ENCODE measurements at regions not wholly inside any gene's neighbourhood (a gene's known extent, or its start where the extent isn't known, plus 50 kb on each side); places are given as distances from the start of the nearest gene placed in this dataset.
"Not testable (repeated sequence)": the region's sequence is repeated elsewhere in the genome, so short reads cannot be mapped to it uniquely, and the experiment has no call there.

GRCh38 chr7:118843456-118843855, 619.0 kb downstream of the ANKRD7 start:
- in situ Hi-C loops (cut with HindIII; ENCODE audit: low pct_ligation_motif_present, low pct_unique_long_range_greater_than_20kb, low sequenced_read_pairs), result no loop called here
- no peak for DNase-seq

DNA sequence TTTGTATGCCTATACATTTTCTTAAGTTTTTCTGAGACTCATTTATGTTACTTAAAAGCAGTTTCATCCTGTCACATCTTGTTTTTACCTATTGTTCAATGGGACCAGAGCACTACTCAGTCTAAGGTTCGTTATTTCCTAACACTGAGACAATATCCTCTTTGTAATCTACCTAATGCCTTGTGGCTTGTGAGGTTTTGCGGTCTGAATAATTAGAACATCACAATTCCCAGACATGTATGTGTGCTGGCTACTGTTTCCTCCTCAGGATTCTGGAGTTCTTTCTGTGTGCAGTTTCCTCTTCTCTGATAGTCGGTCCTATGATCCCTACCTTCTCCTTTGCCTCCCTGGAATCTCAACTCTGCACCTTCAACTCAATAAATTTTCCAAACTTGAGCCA, 620.2 kb downstream of the ANKRD7 start:
- in situ Hi-C loops (cut with HindIII; ENCODE audit: low pct_ligation_motif_present, low pct_unique_long_range_greater_than_20kb, low sequenced_read_pairs), result no loop called here
- no peak for DNase-seq

- DNase-seq, result no peak
- in situ Hi-C loops (cut with HindIII; ENCODE audit: low pct_ligation_motif_present, low pct_unique_long_range_greater_than_20kb, low sequenced_read_pairs), result no loop called here
Measured at GRCh38 chr7:118845791-118846190, 621.3 kb downstream of the ANKRD7 start.

GRCh38 chr7:118846977-118847376, 622.5 kb downstream of the ANKRD7 start:
- DNase-seq, result no peak
- in situ Hi-C loops (cut with HindIII; ENCODE audit: low pct_ligation_motif_present, low pct_unique_long_range_greater_than_20kb, low sequenced_read_pairs), result no loop called here

DNA sequence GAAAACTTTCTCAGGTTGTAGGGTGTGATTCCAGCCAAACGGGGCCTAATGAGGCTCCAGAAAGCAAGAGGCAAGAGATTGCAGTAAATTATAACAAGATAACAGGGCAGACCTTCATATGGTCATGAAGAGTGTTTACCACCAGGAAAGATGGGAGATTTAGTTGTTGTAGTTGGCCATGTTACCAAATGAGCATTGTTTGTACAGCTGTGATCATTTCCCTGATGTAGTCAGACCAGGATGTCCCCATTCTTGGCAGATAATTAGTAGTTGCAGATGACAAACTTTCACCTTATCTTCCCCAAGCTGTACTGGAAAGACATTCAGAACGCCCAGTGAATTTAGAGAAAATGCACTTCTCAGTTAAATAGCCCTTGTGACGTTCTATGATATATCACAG, 630.8 kb downstream of the ANKRD7 start:
- in situ Hi-C loops (cut with HindIII; ENCODE audit: low pct_ligation_motif_present, low pct_unique_long_range_greater_than_20kb, low sequenced_read_pairs), result no loop called here
- DNase-seq, result no peak

DNA sequence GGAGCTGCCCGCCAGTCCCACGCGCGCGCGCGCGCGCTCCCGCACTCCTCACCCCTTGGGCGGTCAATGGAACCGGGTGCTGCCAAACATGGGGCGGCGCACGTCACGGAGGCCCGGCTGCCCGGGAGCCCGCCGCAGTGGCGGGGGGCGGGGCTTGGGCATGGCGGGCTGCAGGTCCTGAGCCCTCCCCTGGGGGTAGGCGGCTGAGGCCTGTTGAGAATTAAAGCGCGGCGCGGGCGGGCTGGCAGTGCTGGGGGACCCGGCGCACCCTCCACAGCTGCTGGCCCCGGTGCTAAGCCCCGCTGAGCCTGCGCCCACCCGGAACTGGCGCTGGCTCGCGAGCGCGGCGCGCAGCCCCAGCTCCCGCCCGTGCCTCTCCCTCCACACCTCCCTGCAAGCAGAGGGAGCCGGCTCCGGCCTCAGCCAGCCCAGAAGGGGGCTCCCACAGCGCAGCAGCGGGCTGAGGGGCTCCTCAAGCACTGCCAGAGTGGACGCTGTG, 634.2 kb downstream of the ANKRD7 start:
- in situ Hi-C loops (cut with HindIII; ENCODE audit: low pct_ligation_motif_present, low pct_unique_long_range_greater_than_20kb, low sequenced_read_pairs), result no loop called here
- no peak for DNase-seq

- DNase-seq, result no peak
- in situ Hi-C loops (cut with HindIII; ENCODE audit: low pct_ligation_motif_present, low pct_unique_long_range_greater_than_20kb, low sequenced_read_pairs), result no loop called here
Measured at GRCh38 chr7:118861581-118861980, 637.1 kb downstream of the ANKRD7 start.

DNA sequence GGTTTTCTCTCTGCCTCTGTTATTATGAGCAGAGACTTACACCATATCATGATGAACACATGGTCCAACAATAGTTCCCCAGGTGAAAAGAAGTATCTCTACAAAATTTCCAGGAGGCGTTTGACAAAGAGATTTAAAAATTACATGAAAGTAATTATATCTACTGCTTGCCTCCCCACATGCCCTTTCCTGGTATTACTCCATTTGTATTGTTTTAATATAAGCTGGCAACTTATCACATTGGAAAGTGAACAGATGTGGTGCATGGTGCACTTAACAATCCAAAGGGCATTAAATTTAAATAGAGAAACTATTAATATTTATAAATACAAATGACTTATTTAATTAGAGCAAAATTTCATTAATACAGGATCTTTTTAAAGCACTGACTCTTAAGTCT, 638.2 kb downstream of the ANKRD7 start:
- DNase-seq, result no peak
- in situ Hi-C loops (cut with HindIII; ENCODE audit: low pct_ligation_motif_present, low pct_unique_long_range_greater_than_20kb, low sequenced_read_pairs), result no loop called here

DNA sequence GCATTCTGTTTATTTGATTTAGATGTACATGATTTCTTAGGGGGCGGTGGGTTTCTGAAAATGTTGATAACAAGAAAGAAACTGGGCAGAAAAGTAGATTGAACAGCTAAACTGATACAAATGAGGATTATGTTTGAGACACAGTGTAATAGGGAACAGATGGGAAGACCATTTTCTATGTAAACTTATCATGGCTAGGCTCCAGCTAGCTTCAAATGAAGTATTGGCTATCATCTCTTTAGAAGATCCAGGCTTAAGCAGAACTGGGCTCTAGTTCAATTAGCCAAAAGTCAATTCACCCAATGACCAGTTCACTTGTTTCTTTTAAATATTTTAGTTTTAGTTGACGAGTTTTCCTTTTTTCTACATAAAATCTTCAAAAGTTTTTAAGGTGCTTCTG, 639.5 kb downstream of the ANKRD7 start:
- in situ Hi-C loops (cut with HindIII; ENCODE audit: low pct_ligation_motif_present, low pct_unique_long_range_greater_than_20kb, low sequenced_read_pairs), result no loop called here
- no peak for DNase-seq

DNA sequence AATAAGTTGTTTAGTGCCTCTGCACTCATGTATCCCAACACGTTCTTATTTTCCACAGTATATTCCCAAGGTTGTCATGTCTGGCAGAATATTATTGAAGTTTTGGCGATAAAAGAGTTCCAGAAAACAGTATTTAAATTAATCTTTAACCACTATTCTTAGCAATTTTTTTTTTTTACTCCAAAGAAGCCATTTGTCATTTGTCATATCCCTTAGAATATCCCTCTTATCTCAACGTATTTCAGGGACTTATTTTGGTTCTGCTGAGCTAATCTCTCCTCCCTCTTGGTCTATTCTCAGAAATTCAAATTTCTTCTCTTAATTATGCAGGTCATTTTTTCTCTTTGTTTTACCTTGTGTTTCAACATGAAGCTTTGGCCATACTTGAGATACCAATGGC, 643.4 kb downstream of the ANKRD7 start:
- no peak for DNase-seq
- in situ Hi-C loops (cut with HindIII; ENCODE audit: low pct_ligation_motif_present, low pct_unique_long_range_greater_than_20kb, low sequenced_read_pairs), result no loop called here

GRCh38 chr7:118869141-118869540, 644.6 kb downstream of the ANKRD7 start:
- in situ Hi-C loops (cut with HindIII; ENCODE audit: low pct_ligation_motif_present, low pct_unique_long_range_greater_than_20kb, low sequenced_read_pairs); DNase-seq: not testable (repeated sequence)

- peak; percentile 25 for DNase-seq
- in situ Hi-C loops (cut with HindIII; ENCODE audit: low pct_ligation_motif_present, low pct_unique_long_range_greater_than_20kb, low sequenced_read_pairs), result no loop called here
Measured at GRCh38 chr7:118870187-118870586, 645.7 kb downstream of the ANKRD7 start.

DNA sequence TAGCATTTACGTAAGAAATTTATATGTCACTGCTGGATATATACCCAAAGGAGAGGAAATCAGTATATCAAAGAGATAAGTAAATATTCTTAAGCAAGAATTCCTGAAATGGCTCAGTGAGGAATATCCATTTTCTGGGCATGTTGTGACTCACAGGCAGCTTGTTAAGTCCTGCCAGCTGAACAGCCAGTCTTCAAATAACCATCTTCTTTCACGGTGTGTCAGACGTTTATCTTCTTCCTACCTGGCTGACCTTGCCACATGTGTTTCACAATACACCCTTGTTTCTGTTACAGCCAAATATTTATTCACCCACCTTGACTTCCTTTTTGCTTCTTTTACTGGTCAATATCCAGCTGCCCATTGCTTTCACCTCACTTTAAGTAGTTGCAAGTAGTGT, 648.1 kb downstream of the ANKRD7 start:
- in situ Hi-C loops (cut with HindIII; ENCODE audit: low pct_ligation_motif_present, low pct_unique_long_range_greater_than_20kb, low sequenced_read_pairs), result no loop called here
- no peak for DNase-seq

DNA sequence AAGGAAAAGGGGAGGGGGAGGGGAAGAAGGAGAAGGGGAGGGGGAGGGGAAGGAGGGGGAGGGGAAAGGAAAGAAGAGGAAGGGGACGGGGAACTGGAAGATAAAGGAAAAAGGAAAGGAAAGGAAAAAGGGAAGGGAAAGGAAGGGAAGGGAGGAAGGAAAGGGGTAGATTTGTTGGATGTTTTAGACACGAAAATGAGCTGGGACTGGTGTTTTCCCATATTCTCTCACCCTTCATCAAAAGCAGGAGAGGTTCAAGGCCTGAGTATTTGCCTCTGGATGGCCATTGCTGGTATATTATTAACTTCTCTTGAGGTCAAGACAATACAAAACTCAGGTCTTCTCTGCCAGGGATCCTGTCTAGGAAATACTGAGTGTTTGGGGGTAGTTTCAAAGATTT, 652.7 kb downstream of the ANKRD7 start:
- no peak for DNase-seq
- in situ Hi-C loops (cut with HindIII; ENCODE audit: low pct_ligation_motif_present, low pct_unique_long_range_greater_than_20kb, low sequenced_read_pairs), result no loop called here

- in situ Hi-C loops (cut with HindIII; ENCODE audit: low pct_ligation_motif_present, low pct_unique_long_range_greater_than_20kb, low sequenced_read_pairs), result no loop called here
- DNase-seq, result no peak
Measured at GRCh38 chr7:118878336-118878735, 653.8 kb downstream of the ANKRD7 start.

DNA sequence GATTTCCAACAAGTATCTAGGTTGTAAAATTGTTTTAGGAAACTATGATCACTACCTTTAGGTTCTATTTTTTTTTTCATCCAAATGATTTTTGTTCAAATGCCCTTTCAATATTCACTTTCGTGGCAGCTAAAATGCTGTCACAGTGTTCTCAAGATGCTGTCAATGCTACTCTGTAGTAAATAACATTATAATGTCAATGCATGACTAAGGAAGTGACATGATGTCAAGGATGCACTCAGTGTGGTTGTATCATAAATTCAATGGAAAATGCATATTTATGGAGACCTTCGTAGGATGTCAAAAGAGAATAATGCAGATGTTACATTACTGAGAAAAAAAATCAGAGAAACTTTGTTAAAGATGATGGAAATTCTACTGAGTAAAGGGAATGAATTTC, 673.8 kb downstream of the ANKRD7 start:
- no peak for DNase-seq
- in situ Hi-C loops (cut with HindIII; ENCODE audit: low pct_ligation_motif_present, low pct_unique_long_range_greater_than_20kb, low sequenced_read_pairs), result no loop called here

GRCh38 chr7:118902600-118902999, 678.1 kb downstream of the ANKRD7 start:
- in situ Hi-C loops (cut with HindIII; ENCODE audit: low pct_ligation_motif_present, low pct_unique_long_range_greater_than_20kb, low sequenced_read_pairs), result loop anchor here (25.0 kb wide), 1 partner anchor 285 kb away; no protein-coding TSS in a partner anchor
- no peak for DNase-seq

- in situ Hi-C loops (cut with HindIII; ENCODE audit: low pct_ligation_motif_present, low pct_unique_long_range_greater_than_20kb, low sequenced_read_pairs), result loop anchor here (25.0 kb wide), 1 partner anchor 279 kb away; no protein-coding TSS in a partner anchor
- no peak for DNase-seq
Measured at GRCh38 chr7:118907911-118908527, 683.5 kb downstream of the ANKRD7 start.

DNA sequence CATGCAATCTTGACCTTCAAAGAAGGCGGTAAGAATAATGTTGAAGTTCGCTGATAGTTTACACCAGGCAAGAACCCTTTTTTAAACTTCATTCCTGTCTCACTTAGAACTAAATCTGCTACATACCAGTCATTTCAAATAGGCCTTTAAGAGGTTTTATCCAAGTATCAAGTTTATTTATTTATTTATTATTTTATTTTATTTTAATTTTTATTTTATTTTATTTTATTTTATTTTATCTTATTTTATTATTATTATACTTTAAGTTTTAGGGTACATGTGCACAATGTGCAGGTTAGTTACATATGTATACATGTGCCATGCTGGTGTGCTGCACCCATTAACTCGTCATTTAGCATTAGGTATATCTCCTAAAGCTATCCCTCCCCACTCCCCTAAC, 691.6 kb downstream of the ANKRD7 start:
- in situ Hi-C loops (cut with HindIII; ENCODE audit: low pct_ligation_motif_present, low pct_unique_long_range_greater_than_20kb, low sequenced_read_pairs), result loop anchor here (25.0 kb wide), 1 partner anchor 271 kb away; no protein-coding TSS in a partner anchor
- not testable (repeated sequence) for DNase-seq

GRCh38 chr7:118918556-118918955, 694.1 kb downstream of the ANKRD7 start:
- DNase-seq, result peak; percentile 60
- in situ Hi-C loops (cut with HindIII; ENCODE audit: low pct_ligation_motif_present, low pct_unique_long_range_greater_than_20kb, low sequenced_read_pairs), result loop anchor here (25.0 kb wide), 1 partner anchor 269 kb away; no protein-coding TSS in a partner anchor

All from ACHN (cell line).